PC-9 (cell line): ENCODE measurements at regions not wholly inside any gene's neighbourhood (a gene's known extent, or its start where the extent isn't known, plus 50 kb on each side); places are given as distances from the start of the nearest gene placed in this dataset.
A peak's percentile ranks its signal among the peaks of the same experiment; 100 is the strongest.

ENCODE experiments used
- BruUV-seq: library from RNA; stranded (reverse); fragments of 400-500 nt; replicated peaks from 2 replicates; lab custom pipeline; 2021; lab: Mats Ljungman, UMichigan
- CTCF ChIA-PET: fragments of 300-600 bp; sonication (Branson Sonifier 250); formaldehyde crosslinking; loops from one replicate; lab custom pipeline; 2022; ENCODE audit warnings: antibody characterized with exemption; lab: Charles Lee
- POLR2A ChIA-PET: fragments of 300-600 bp; sonication (Branson Sonifier 250); formaldehyde crosslinking; loops from one replicate; lab custom pipeline; 2022; ENCODE audit warnings: antibody characterized with exemption; ENCODE audit not compliant: unreplicated experiment; lab: Charles Lee
- DNase-seq, 2 experiments: peaks; one replicate each; pipeline versions ENCODE4 v3.0.0 to v3.0.0-alpha.2; 2015 to 2022; ENCODE audit warnings: mixed read lengths in 1 of 2
- H2AFZ ChIP-seq: fragments of 200-600 bp; sonication (generic); 2 replicates; pipeline ENCODE4 v1.8.1; 2017; ENCODE audit warnings: antibody characterized with exemption
- H3F3A ChIP-seq: fragments of 200-600 bp; sonication (generic); 2 replicates; pipeline ENCODE4 v1.8.1; 2017; ENCODE audit warnings: antibody characterized with exemption, mild to moderate bottlenecking, low read depth; ENCODE audit not compliant: insufficient read depth
- H3K27ac ChIP-seq: fragments of 200-600 bp; sonication (generic); 2 replicates; pipeline ENCODE4 v1.6.1; 2016; ENCODE audit warnings: mixed run types
- H3K27me3 ChIP-seq: fragments of 200-600 bp; sonication (generic); 2 replicates; pipeline ENCODE4 v1.6.1; 2016; ENCODE audit warnings: low read depth, mixed run types; ENCODE audit not compliant: insufficient read depth
- H3K36me3 ChIP-seq: fragments of 200-600 bp; sonication (generic); 2 replicates; pipeline ENCODE4 v1.6.1; 2016; ENCODE audit warnings: low read depth, mixed run types
- H3K4me1 ChIP-seq: fragments of 200-600 bp; sonication (generic); replicated peaks from 2 replicates; pipeline ENCODE4 v1.6.1; 2016; ENCODE audit warnings: mixed run types; ENCODE audit not compliant: insufficient read depth
- H3K4me2 ChIP-seq: fragments of 200-600 bp; sonication (generic); 2 replicates; pipeline ENCODE4 v1.6.1; 2017; ENCODE audit warnings: mixed run types
- H3K4me3 ChIP-seq: fragments of 200-600 bp; sonication (generic); 2 replicates; pipeline ENCODE4 v1.6.1; 2016; ENCODE audit warnings: mixed run types
- H3K79me2 ChIP-seq: fragments of 200-600 bp; sonication (generic); 2 replicates; pipeline ENCODE4 v1.6.1; 2017; ENCODE audit warnings: low read depth, mixed run types
- H3K9me2 ChIP-seq: fragments of 200-600 bp; sonication (generic); 2 replicates; pipeline ENCODE4 v1.8.1; 2017; ENCODE audit warnings: mild to moderate bottlenecking; ENCODE audit not compliant: insufficient read depth
- H3K9me3 ChIP-seq: fragments of 200-600 bp; sonication (generic); 2 replicates; pipeline ENCODE4 v1.8.1; 2016; ENCODE audit warnings: low read depth; ENCODE audit not compliant: insufficient read depth
- H4K20me1 ChIP-seq: fragments of 200-600 bp; sonication (generic); 2 replicates; pipeline ENCODE4 v1.8.1; 2017; ENCODE audit not compliant: insufficient read depth
- EZH2 ChIP-seq: fragments of 200-600 bp; sonication (generic); IDR thresholded peaks from 2 replicates; pipeline ENCODE4 v1.8.0; 2017; ENCODE audit warnings: antibody characterized with exemption, low read depth
- intact Hi-C: fragments of 100-400 bp; cut with micrococcal nuclease; formaldehyde crosslinking; loops from one replicate; pipeline ENCODE4 v1.10.0; 2022; ENCODE audit not compliant: unreplicated experiment
- TF ChIP-seq, protein P1 (sequence below): fragments of 200-600 bp; sonication (generic); conservative IDR thresholded peaks from 2 replicates; pipeline ENCODE4 v1.6.1; 2017; ENCODE audit warnings: mixed run types, antibody characterized with exemption, mild to moderate bottlenecking, moderate library complexity

DNA sequence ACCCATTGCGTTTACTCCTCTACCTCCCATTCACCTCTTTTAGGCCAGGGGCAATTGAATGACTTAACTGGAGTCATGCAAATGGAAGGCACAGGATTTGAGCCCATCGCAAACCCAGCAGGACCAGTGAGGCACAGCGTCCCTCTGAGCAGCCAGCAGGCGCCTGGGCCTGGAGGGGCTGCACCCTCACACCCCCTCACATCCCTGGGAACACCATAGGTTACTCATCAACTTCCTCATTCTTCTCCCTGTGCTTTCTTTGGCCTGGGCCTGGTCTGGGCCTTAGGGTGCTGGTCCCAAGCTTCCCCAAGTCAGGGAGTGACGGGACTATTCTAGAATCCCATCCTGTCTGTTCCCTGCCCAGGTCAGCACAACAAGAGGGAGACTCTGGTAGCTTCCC is 169.4 kb upstream of the EEPD1 start:
- BruUV-seq, result no TSS peak
- H3K27ac ChIP-seq, result no peak overlapping the region
- DNase-seq, result no peak
- intact Hi-C loops, result loop anchor here (2.0 kb wide), 1 partner anchor 53 kb away; no protein-coding TSS in a partner anchor
- H3K9me3 ChIP-seq, result no peaks in the 10 kb centered on the region
- H3K4me1 ChIP-seq, result peaks cover 17% of the 10 kb centered on the region
- ChIA-PET CTCF (no interaction called here), POLR2A (no interaction called here)
- H4K20me1 ChIP-seq, result no peaks in the 10 kb centered on the region
- no peaks in the 10 kb centered on the region for H3K27me3 ChIP-seq
- no peak overlapping the region for H3K4me2 ChIP-seq
- no peaks in the 10 kb centered on the region for H3K36me3 ChIP-seq
- TF ChIP-seq, protein P1, sequence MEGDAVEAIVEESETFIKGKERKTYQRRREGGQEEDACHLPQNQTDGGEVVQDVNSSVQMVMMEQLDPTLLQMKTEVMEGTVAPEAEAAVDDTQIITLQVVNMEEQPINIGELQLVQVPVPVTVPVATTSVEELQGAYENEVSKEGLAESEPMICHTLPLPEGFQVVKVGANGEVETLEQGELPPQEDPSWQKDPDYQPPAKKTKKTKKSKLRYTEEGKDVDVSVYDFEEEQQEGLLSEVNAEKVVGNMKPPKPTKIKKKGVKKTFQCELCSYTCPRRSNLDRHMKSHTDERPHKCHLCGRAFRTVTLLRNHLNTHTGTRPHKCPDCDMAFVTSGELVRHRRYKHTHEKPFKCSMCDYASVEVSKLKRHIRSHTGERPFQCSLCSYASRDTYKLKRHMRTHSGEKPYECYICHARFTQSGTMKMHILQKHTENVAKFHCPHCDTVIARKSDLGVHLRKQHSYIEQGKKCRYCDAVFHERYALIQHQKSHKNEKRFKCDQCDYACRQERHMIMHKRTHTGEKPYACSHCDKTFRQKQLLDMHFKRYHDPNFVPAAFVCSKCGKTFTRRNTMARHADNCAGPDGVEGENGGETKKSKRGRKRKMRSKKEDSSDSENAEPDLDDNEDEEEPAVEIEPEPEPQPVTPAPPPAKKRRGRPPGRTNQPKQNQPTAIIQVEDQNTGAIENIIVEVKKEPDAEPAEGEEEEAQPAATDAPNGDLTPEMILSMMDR, result no peak
- no peak for TF ChIP-seq EZH2
- no peaks in the 10 kb centered on the region for H3K79me2 ChIP-seq
- no peaks in the 10 kb centered on the region for H3K9me2 ChIP-seq
- H2AFZ ChIP-seq, result no peak overlapping the region
- H3F3A ChIP-seq, result peaks cover 8% of the 10 kb centered on the region; the same call in 1 of the 2 replicates
- no peak overlapping the region for H3K4me3 ChIP-seq

DNA sequence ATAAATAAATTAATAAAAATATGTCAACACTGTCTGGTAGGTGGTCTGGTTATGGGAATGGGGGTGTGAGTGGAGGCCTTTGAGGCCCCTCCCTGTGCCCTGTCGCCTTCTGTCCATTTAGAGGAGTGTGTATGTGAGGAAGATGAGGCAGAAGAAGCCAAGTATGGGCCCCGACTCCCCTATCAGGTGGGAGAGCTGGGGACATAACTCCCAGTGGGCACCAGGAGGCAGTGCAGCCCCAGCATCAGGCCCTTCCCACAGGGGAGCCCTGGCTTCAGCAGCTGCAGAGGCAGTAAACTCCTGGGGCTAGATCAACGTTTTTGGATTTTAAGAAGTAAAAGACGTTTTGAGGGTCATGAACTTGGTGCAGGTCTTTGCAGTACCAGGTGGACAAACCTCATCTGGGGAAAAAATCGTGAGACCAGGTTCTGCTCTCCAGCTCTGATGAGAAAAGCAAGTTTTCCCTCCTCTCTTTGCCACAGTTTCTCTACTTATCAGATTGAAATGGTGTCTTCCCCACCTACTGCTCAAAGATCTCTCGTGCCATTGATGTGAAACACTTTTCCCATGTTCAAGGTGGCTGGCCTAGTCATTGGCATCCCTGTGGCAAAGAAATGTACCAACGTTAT is 167.8 kb upstream of the EEPD1 start:
- no peak for TF ChIP-seq EZH2
- TF ChIP-seq, protein P1, result peak; percentile 99
- Histone ChIP-seq H3K27me3 (no peaks in the 10 kb centered on the region), H3F3A (peaks cover 8% of the 10 kb centered on the region; the same call in 1 of the 2 replicates), H2AFZ (no peak overlapping the region), H3K27ac (no peak overlapping the region), H3K9me2 (no peaks in the 10 kb centered on the region), H3K36me3 (no peaks in the 10 kb centered on the region), H3K4me2 (no peak overlapping the region), H3K9me3 (no peaks in the 10 kb centered on the region), H3K4me3 (no peak overlapping the region), H3K79me2 (no peaks in the 10 kb centered on the region), H4K20me1 (no peaks in the 10 kb centered on the region), H3K4me1 (peaks cover 18% of the 10 kb centered on the region)
- ChIA-PET POLR2A (no interaction called here), CTCF (interaction anchor here (0.9 to 1.2 kb wide), 2 partner anchors 143 to 307 kb away, joined by 4 to 5 read pairs; no protein-coding TSS in a partner anchor)
- intact Hi-C loops, result loop anchor here (1.0 to 5.0 kb wide), 5 partner anchors 52 to 334 kb away; partner anchors contain the start of gene EEPD1
- DNase-seq, result peak; percentile 57 to 84
- BruUV-seq, result no TSS peak

DNA sequence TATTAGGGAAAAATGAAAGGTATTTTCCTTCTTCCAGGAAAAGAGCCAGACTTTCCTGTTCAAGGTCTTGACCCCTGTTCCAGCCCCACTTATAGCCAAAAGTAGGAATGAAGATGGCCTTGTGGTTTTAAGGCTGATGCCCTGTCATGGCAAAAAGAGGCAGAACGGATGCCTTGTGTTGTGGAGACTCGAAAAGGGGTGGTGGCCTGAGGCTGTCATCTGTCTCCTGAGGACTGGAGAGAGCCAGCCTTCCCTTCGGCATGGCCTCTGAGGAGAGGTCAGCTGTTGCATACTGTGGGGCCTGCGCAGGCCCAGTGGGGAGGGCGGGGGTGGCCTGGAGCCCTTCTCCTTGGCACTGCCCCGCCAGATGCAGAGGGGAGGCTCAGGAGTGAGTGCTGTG is 166.0 kb upstream of the EEPD1 start:
- Histone ChIP-seq H3K4me3 (no peak overlapping the region), H3K79me2 (no peaks in the 10 kb centered on the region), H4K20me1 (no peaks in the 10 kb centered on the region), H3K27me3 (no peaks in the 10 kb centered on the region), H3F3A (peaks cover 12% of the 10 kb centered on the region; the same call in 1 of the 2 replicates), H3K4me2 (no peak overlapping the region), H3K9me3 (no peaks in the 10 kb centered on the region), H3K9me2 (no peaks in the 10 kb centered on the region), H3K36me3 (no peaks in the 10 kb centered on the region), H3K27ac (no peak overlapping the region), H2AFZ (no peak overlapping the region), H3K4me1 (peaks cover 20% of the 10 kb centered on the region)
- CTCF ChIA-PET, result interaction anchor here (1.4 kb wide), 1 partner anchor 332 kb away, joined by 5 read pairs; no protein-coding TSS in a partner anchor
- intact Hi-C loops, result loop anchor here (2.0 to 5.0 kb wide), 3 partner anchors 128 to 220 kb away; partner anchors contain the start of gene EEPD1
- BruUV-seq, result no TSS peak
- DNase-seq, result no peak
- POLR2A ChIA-PET, result no interaction called here
- TF ChIP-seq EZH2, result no peak
- TF ChIP-seq, protein P1, result no peak
